CD4-positive, CD25-positive, alpha-beta regulatory T cell (primary cell): ENCODE measurements at regions not wholly inside any gene's neighbourhood (a gene's known extent, or its start where the extent isn't known, plus 50 kb on each side); places are given as distances from the start of the nearest gene placed in this dataset.
A peak's percentile ranks its signal among the peaks of the same experiment; 100 is the strongest.

Experiments used
- ATAC-seq, 2 donors: fragments of 150-1000 bp; cut with Tn5 transposase; one replicate each; pipeline ENCODE4 v1.10.0; 2021; ENCODE audit warnings: low read depth in 2 of 2, moderate number of reproducible peaks in 2 of 2, moderate library complexity in 1 of 2
- DNase-seq, 3 donors: peaks; one replicate each; pipeline versions ENCODE4 v3.0.0 to v3.0.0-alpha.2; 2012 to 2022; ENCODE audit warnings: mixed read lengths in 1 of 3
- H3K27ac ChIP-seq: one replicate; pipeline ENCODE4 v1.7.0; 2013; ENCODE audit warnings: mild to moderate bottlenecking, low read length; ENCODE audit not compliant: insufficient read depth, poor library complexity, severe bottlenecking
- H3K27me3 ChIP-seq: one replicate; pipeline ENCODE4 v1.7.0; 2013; ENCODE audit warnings: low read length; ENCODE audit not compliant: control insufficient read depth, insufficient read depth
- H3K36me3 ChIP-seq: one replicate; pipeline ENCODE4 v1.7.0; 2013; ENCODE audit warnings: mild to moderate bottlenecking, low read length, moderate library complexity; ENCODE audit not compliant: control insufficient read depth, insufficient read depth
- H3K4me1 ChIP-seq: 2 replicates; pipeline ENCODE4 v1.7.0; 2013; ENCODE audit warnings: mild to moderate bottlenecking, low read length; ENCODE audit not compliant: insufficient read depth, control insufficient read depth, poor library complexity, severe bottlenecking
- H3K4me3 ChIP-seq: one replicate; pipeline ENCODE4 v1.7.0; 2013; ENCODE audit warnings: low read depth, mild to moderate bottlenecking, low read length, moderate library complexity
- H3K9me3 ChIP-seq, 2 experiments: 1 replicate in 1 of 2; 2 replicates in 1 of 2; pipeline ENCODE4 v1.7.0; 2013; ENCODE audit warnings: low read length in 2 of 2, mild to moderate bottlenecking in 1 of 2, moderate library complexity in 1 of 2; ENCODE audit not compliant: control insufficient read depth in 2 of 2
- H3K27ac Mint-ChIP-seq, 3 donors: one replicate each; pipeline ENCODE4 v1.8.0; 2020 to 2022; ENCODE audit warnings: mild to moderate bottlenecking in 3 of 3, mixed read lengths in 3 of 3, moderate library complexity in 2 of 3
- H3K27me3 Mint-ChIP-seq: one replicate; pipeline ENCODE4 v1.8.0; 2022; ENCODE audit warnings: mild to moderate bottlenecking, mixed read lengths
- H3K36me3 Mint-ChIP-seq: one replicate; pipeline ENCODE4 v1.8.0; 2020; ENCODE audit warnings: mixed read lengths
- H3K4me1 Mint-ChIP-seq, 4 donors: one replicate each; pipeline ENCODE4 v1.8.0; 2020 to 2022; ENCODE audit warnings: mixed read lengths in 4 of 4, mild to moderate bottlenecking in 1 of 4
- H3K4me3 Mint-ChIP-seq, 4 donors: one replicate each; pipeline ENCODE4 v1.8.0; 2020 to 2022; ENCODE audit warnings: mild to moderate bottlenecking in 4 of 4, mixed read lengths in 4 of 4, moderate library complexity in 3 of 4
- H3K9me3 Mint-ChIP-seq, 7 donors: one replicate each; pipeline ENCODE4 v1.8.0; 2020 to 2022; ENCODE audit warnings: mixed read lengths in 7 of 7, mild to moderate bottlenecking in 3 of 7, moderate library complexity in 2 of 7

DNA sequence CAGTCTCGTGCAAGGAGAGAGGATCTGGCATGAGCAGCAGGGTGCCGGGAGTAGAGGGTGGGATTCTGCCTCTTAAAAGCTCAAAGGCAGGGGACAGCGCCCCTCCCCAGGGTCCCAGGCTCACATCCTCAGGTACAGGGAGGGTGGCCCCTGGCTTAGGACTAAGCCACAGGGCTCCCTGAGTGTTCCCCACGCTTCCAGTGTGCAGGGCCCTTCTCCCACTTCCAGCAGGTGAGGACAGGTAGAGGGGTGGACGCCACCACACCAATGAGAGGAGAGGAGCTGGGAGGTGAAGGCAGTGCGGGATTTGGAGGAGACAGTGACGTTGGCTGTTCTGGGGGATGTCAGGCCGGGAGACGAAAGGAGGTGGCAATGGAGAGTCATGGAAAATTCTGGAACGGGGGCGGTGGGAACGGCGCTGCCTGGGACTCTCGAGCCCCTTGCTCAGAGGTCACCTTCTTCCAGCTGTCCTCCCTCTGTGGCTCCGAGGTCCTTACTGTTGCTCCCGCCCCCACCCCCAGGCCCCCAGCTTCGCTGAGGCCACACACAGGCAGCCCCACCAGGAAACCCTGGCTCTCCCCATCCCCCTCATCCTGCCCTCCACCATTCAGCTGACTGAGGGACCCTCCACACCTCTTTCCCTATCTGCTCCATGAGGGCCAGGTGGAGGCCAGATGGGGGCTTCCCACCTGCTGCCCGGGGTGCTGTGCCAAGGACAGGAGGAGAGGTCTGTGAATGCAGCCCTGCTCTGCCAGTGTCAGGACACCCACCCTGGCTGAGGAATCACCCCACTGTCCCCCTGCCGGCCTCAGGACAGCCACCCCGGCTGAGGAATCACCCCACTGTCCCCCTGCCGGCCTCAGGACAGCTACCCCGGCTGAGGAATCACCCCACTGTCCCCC, 57.7 kb upstream of the ACSF3 start:
- ATAC-seq: no peak
- no peaks in the 10 kb centered on the region for H3K36me3 Mint-ChIP-seq
- Histone ChIP-seq H3K4me1 (peaks cover 17% of the 10 kb centered on the region), H3K36me3 (no peaks in the 10 kb centered on the region), H3K9me3 (no peaks in the 10 kb centered on the region), H3K27me3 (no peaks in the 10 kb centered on the region), H3K27ac (no peak overlapping the region), H3K4me3 (no peak overlapping the region)
- H3K4me1 Mint-ChIP-seq: peaks cover 0 to 37% (median 16%) of the 10 kb centered on the region in 4 donors
- H3K9me3 Mint-ChIP-seq: peaks cover 0 to 1% (median 0%) of the 10 kb centered on the region in 7 donors
- no peak overlapping the region for H3K4me3 Mint-ChIP-seq
- no peak overlapping the region for H3K27ac Mint-ChIP-seq
- DNase-seq: no peak
- peaks cover 13% of the 10 kb centered on the region for H3K27me3 Mint-ChIP-seq

DNA sequence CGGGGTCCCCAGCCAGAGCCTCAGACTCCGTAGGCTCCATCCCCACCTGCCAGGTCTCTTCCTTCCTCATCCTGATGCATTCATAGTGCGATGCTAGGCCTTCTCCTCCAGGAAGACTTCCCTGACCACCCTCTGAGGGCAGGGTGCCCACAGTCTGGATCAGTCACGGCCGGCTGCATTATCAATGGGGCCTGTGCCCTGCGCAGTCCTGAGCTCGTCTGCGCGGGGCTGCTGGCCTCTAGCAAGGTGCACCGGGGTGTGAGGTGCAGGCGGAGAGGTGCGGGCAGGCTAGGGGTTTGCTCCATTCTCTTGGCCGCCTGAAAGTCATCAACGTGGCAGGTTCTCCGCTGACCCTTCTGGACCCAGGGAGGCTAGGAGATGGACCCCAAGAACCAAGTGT, 56.9 kb upstream of the ACSF3 start:
- no peaks in the 10 kb centered on the region for H3K9me3 ChIP-seq
- Mint-ChIP-seq H3K36me3 (no peaks in the 10 kb centered on the region), H3K27me3 (peaks cover 10% of the 10 kb centered on the region), H3K4me1 (peaks cover 0 to 33% (median 10%) of the 10 kb centered on the region in 4 donors), H3K4me3 (no peak overlapping the region), H3K9me3 (no peaks in the 10 kb centered on the region), H3K27ac (no peak overlapping the region)
- H3K27ac ChIP-seq: no peak overlapping the region
- H3K36me3 ChIP-seq: no peaks in the 10 kb centered on the region
- peaks cover 14% of the 10 kb centered on the region for H3K4me1 ChIP-seq
- ATAC-seq: no peak
- H3K4me3 ChIP-seq: no peak overlapping the region
- no peak for DNase-seq
- no peaks in the 10 kb centered on the region for H3K27me3 ChIP-seq

DNA sequence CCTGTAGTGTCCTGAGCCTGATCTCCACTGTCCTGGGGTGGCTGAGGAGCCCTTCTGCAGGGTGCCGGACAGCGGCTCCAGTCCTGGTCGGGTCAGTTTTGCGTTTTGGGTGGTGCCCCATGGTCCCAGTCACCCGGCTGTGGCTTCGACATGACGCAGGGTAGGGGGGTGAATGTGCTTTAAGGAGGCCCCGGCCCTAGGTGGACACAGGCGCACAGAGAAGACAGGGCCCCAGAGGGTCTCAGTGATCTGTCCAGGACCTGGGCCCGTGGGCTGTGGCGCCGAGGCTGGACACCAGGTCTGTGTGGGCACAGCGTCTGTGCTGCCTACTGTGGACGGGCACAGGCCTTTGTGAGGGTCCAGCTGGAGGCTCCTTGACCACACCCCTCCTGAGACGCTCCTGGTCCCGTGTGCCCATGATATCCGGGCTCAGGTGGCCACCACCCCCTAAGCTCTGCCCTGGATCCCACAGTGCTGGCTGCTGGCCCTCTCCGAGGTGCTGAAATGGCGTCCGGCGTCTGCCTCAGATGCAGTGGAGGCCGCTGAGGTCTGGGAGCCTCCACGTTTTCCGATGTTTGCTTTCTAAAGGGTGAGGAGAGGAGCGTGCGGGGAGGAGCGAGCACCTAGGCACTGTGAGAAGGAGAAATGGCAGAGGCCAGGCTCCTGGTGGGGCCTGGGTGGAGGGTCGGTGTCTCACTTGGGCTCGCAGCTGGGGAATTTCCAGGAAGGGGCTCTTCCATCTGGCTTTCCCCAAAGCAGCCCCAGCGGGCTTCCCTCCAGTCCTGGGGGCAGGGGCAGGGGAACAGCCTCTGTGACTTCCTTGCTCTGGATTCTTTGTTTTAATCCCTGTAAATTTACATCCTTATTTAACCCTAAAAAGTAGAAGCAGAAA, 56.1 kb upstream of the ACSF3 start:
- H3K4me1 Mint-ChIP-seq: peaks cover 0 to 26% (median 2%) of the 10 kb centered on the region in 4 donors
- Histone ChIP-seq H3K4me1 (peaks cover 7% of the 10 kb centered on the region), H3K27me3 (no peaks in the 10 kb centered on the region), H3K4me3 (no peak overlapping the region), H3K36me3 (no peaks in the 10 kb centered on the region), H3K27ac (no peak overlapping the region), H3K9me3 (no peaks in the 10 kb centered on the region)
- H3K27ac Mint-ChIP-seq: no peak overlapping the region
- peaks cover 10% of the 10 kb centered on the region for H3K27me3 Mint-ChIP-seq
- no peak overlapping the region for H3K4me3 Mint-ChIP-seq
- H3K9me3 Mint-ChIP-seq: no peaks in the 10 kb centered on the region
- no peaks in the 10 kb centered on the region for H3K36me3 Mint-ChIP-seq
- ATAC-seq (no peak), DNase-seq (peak in 1 of 3 donors; percentile 15)

DNA sequence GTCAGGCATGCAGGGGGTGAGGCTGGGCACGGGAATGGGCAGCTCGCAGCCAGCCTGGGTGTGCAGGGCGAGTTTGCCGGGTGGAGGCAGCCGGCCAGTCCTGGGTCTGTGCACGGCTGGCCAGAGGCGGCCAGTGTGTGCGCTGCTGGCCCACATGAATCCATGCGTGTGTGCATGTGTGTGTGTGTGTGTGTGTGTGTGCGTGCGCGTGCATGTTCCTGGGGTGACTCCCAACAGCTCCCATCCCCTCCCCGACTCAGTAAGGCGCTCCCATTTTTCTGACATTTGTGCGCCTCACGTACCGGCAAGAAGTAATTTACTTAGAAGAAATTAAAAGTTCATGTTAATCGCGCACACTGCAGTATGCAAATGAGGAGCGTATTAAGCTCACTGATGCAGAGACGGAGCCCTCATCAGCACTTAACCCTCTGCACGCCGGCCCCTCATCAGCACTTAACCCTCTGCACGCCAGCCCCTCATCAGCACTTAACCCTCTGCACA, 55.4 kb upstream of the ACSF3 start:
- DNase-seq (no peak), ATAC-seq (no peak)
- H3K4me1 ChIP-seq: no peaks in the 10 kb centered on the region
- H3K4me3 ChIP-seq: no peak overlapping the region
- Mint-ChIP-seq H3K9me3 (no peaks in the 10 kb centered on the region), H3K27ac (no peak overlapping the region), H3K4me1 (peaks cover 0 to 24% (median 0%) of the 10 kb centered on the region in 4 donors), H3K36me3 (no peaks in the 10 kb centered on the region), H3K4me3 (no peak overlapping the region), H3K27me3 (peaks cover 10% of the 10 kb centered on the region)
- H3K36me3 ChIP-seq: no peaks in the 10 kb centered on the region
- no peak overlapping the region for H3K27ac ChIP-seq
- H3K27me3 ChIP-seq: no peaks in the 10 kb centered on the region
- no peaks in the 10 kb centered on the region for H3K9me3 ChIP-seq

DNA sequence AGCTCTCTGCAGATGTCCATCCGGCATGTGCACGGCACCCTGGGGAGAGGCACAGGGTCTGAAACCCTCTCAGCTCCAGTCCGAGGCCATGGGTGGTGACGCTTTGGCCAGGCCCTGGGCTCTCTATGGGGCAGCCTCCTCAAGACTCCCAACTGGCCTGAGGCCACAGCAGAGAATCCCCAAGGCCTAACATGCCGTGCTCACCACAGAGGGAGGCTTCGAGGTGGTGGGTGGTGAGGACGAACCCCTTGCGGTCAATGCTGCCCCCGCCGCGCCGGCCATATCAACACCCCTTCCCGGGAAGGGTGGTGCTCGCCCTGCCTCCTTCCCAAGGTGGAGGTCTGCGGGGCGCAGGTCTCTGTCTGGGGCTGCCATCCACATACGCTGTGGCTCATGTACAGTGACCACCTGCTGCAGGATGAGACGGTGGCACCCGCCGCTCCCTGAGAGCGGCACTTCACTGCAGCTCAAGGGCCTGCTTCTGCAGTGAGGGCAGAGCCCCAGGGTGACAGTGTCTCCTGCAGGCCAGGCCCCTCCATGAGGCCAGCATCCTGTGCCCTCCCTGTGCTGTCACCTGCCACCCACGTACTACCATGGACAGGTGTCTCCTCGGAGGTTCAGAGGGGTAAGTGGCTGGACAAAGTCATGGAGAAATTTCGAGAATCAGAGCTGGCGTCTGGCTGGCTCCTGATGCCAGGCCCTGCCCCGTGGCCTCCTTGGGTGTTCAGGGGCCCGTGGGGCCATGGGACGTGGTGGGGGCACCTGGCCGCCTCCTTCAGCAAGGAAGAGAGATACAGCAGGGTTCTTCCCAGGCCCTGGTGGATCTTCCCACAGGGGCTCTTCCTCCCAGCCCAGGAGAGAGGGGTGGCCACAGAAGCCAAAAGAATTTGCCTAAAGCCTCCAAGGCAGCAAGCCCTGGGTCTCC, 54.6 kb upstream of the ACSF3 start:
- H3K27me3 Mint-ChIP-seq: peaks cover 10% of the 10 kb centered on the region
- DNase-seq (no peak), ATAC-seq (no peak)
- peaks cover 0 to 20% (median 0%) of the 10 kb centered on the region in 4 donors for H3K4me1 Mint-ChIP-seq
- H3K36me3 ChIP-seq: no peaks in the 10 kb centered on the region
- no peaks in the 10 kb centered on the region for H3K27me3 ChIP-seq
- H3K9me3 ChIP-seq: no peaks in the 10 kb centered on the region
- no peak overlapping the region for H3K4me3 Mint-ChIP-seq
- H3K9me3 Mint-ChIP-seq: no peaks in the 10 kb centered on the region
- H3K4me1 ChIP-seq: no peaks in the 10 kb centered on the region
- no peak overlapping the region for H3K4me3 ChIP-seq
- no peak overlapping the region for H3K27ac ChIP-seq
- H3K27ac Mint-ChIP-seq: no peak overlapping the region
- no peaks in the 10 kb centered on the region for H3K36me3 Mint-ChIP-seq

DNA sequence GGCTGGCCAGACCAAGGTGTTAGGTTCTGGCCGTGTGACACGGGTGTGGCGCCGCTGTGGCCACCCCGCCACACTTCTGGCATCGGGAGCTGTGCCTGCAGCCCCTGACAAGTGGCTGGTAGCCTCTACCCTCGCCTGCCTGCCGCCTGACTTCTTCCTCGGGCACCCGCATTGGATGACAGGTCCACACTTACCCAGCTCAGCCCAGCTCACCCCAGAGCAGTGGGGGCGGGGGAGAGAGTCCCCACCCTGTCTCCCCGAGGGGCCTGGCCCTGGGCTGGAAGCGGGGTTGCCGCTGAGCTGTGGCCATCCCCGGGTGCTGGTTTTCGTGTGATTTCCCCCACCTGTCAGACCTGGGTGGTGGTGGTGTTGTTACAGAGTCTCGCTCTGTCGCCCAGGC, 53.9 kb upstream of the ACSF3 start:
- H3K9me3 Mint-ChIP-seq: no peaks in the 10 kb centered on the region
- peaks cover 10% of the 10 kb centered on the region for H3K27me3 Mint-ChIP-seq
- no peaks in the 10 kb centered on the region for H3K27me3 ChIP-seq
- H3K9me3 ChIP-seq: no peaks in the 10 kb centered on the region
- peaks cover 0 to 16% (median 0%) of the 10 kb centered on the region in 4 donors for H3K4me1 Mint-ChIP-seq
- ATAC-seq: no peak
- H3K27ac ChIP-seq: no peak overlapping the region
- no peak for DNase-seq
- H3K4me3 ChIP-seq: no peak overlapping the region
- H3K36me3 ChIP-seq: no peaks in the 10 kb centered on the region
- no peak overlapping the region for H3K4me3 Mint-ChIP-seq
- no peaks in the 10 kb centered on the region for H3K36me3 Mint-ChIP-seq
- H3K27ac Mint-ChIP-seq: no peak overlapping the region
- H3K4me1 ChIP-seq: no peaks in the 10 kb centered on the region

DNA sequence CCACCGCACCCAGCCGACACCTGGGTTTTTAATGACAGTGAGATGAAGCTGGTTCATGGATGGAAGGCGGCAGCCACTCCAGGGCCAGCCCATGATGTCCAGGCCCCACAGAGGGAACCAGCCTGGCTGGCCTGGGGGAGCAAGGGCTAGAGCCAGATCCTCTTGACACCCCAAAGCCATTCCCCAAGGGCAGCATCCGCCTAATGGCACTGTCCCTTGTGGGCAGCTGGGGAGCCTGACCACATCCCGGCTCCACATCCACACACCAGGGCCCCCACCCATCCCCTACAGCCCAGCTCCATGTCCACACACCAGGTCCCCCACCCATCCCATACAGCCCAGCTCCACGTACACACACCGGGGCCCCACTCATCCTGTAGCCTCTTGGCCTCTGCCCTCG, 53.3 kb upstream of the ACSF3 start:
- Histone ChIP-seq H3K27me3 (no peaks in the 10 kb centered on the region), H3K4me3 (no peak overlapping the region), H3K27ac (no peak overlapping the region), H3K9me3 (no peaks in the 10 kb centered on the region), H3K4me1 (no peaks in the 10 kb centered on the region), H3K36me3 (no peaks in the 10 kb centered on the region)
- H3K36me3 Mint-ChIP-seq: no peaks in the 10 kb centered on the region
- ATAC-seq (no peak), DNase-seq (no peak)
- H3K4me3 Mint-ChIP-seq: no peak overlapping the region
- H3K9me3 Mint-ChIP-seq: no peaks in the 10 kb centered on the region
- peaks cover 0 to 10% (median 0%) of the 10 kb centered on the region in 4 donors for H3K4me1 Mint-ChIP-seq
- no peak overlapping the region for H3K27ac Mint-ChIP-seq
- peaks cover 6% of the 10 kb centered on the region for H3K27me3 Mint-ChIP-seq
